Astrocyte of the cerebellum (primary cell): ENCODE measurements at regions not wholly inside any gene's neighbourhood (a gene's known extent, or its start where the extent isn't known, plus 50 kb on each side); places are given as distances from the start of the nearest gene placed in this dataset.

Experiments used
- DNase-seq: peaks from one replicate; pipeline ENCODE4 v3.0.0-alpha.2; 2011; ENCODE audit warnings: low read depth
- H3K4me3 ChIP-seq: 2 replicates; pipeline ENCODE4 v1.5.1; 2011; ENCODE audit warnings: mild to moderate bottlenecking, low read depth, low read length, moderate library complexity
- CTCF ChIP-seq: IDR thresholded peaks from 2 replicates; pipeline ENCODE4 v1.5.1; 2012; ENCODE audit warnings: low read length, low read depth, moderate library complexity, mild to moderate bottlenecking; ENCODE audit errors: missing control alignments
- in situ Hi-C: cut with HindIII; loops from 2 replicates; pipeline ENCODE4 v1.10.0; 2017; ENCODE audit warnings: low sequenced_read_pairs

GRCh38 chr9:31065691-31066090 is 1318.8 kb upstream of the ACO1 start:
- in situ Hi-C loops: no loop called here
- TF ChIP-seq CTCF: no peak
- DNase-seq: no peak
- no peak overlapping the region for H3K4me3 ChIP-seq

- no peak for DNase-seq
- no peak for TF ChIP-seq CTCF
- in situ Hi-C loops: no loop called here
- no peak overlapping the region for H3K4me3 ChIP-seq
These were observed 1317.0 kb upstream of the ACO1 start for GRCh38 chr9:31067418-31067817.

- no peak overlapping the region for H3K4me3 ChIP-seq
- DNase-seq: no peak
- in situ Hi-C loops: no loop called here
- no peak for TF ChIP-seq CTCF
These were observed 1312.7 kb upstream of the ACO1 start for GRCh38 chr9:31071606-31072286.

- no peak overlapping the region for H3K4me3 ChIP-seq
- DNase-seq: no peak
- no peak for TF ChIP-seq CTCF
- in situ Hi-C loops: no loop called here
These were observed 1306.3 kb upstream of the ACO1 start for GRCh38 chr9:31078175-31078574.

- H3K4me3 ChIP-seq: no peak overlapping the region
- no peak for TF ChIP-seq CTCF
- in situ Hi-C loops: no loop called here
- DNase-seq: no peak
These were observed 1300.1 kb upstream of the ACO1 start for GRCh38 chr9:31084350-31084749.

- TF ChIP-seq CTCF: no peak
- no peak overlapping the region for H3K4me3 ChIP-seq
- in situ Hi-C loops: no loop called here
- DNase-seq: peak; percentile 38
These were observed 1294.8 kb upstream of the ACO1 start for GRCh38 chr9:31089549-31090221.
